HG02884 (cell line): ENCODE measurements at regions not wholly inside any gene's neighbourhood (a gene's known extent, or its start where the extent isn't known, plus 50 kb on each side); places are given as distances from the start of the nearest gene placed in this dataset.

ENCODE experiments used
- ATAC-seq: cut with Tn5 transposase; IDR thresholded peaks from one replicate; pipeline ENCODE4 v1.9.1; 2021; ENCODE audit warnings: mild to moderate bottlenecking, moderate library complexity; ENCODE audit not compliant: unreplicated experiment

DNA sequence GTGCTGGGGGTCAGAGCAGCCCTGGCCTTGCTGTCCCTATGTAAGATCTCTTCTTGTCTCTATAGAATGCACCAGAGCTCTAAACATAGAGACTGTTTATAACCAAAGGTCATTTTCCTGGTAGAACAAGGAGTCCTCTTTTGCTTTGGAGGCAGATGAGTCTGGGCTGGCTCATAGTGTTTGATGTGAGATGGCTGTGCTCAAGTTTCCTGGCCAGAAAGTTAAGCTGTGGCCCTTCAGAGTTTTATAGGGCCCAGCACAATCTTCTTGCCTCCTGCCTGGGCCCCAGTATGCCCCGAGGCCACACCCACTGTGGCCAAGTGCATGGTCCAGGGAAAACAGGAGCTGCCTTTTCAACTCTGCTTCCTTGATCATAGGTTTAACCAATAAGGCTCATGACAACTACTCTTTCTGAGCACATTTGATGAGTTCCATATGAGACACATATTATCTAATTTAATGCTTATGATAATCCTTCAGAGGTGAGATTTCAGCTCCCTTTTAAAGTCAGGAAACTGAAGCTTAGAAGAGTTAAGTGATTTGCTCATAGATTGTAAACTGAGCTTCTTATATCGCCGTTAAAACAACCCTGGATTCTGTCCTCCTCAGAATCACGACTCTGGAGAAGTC is 66.3 kb downstream of the MYCN start:
- ATAC-seq = no peak

DNA sequence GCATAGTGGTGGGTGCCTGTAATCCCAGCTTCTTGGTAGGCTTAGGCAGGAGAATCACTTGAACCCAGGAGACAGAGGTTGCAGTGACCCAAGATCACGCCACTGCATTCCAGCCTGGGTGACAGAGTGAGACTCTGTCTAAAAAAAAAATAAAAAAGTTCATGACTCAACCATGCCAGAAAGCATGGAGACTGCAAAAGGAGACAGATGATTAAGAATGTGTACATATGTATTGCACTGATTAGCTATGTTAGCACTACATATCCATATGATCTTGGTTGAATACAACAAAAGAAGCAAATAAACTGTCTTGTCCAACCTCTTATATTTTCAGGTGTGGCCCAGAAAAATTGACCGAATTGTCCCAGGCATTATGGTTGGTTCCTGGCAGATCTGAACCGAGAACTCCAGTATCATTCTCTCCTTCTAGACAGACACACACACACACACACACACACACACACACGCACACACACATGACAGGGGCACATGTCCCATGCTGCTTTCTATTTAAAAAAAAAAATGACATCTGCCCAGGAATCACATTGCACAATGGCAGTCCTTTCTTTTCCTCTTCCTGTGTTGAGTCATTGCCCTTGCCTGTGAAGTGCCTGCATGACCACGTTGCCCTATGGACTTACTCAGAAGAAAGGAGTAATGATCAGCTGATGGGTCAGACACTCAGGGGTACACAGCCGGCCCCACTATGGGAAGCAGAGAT is 65.6 kb downstream of the MYCN start:
- no peak for ATAC-seq

DNA sequence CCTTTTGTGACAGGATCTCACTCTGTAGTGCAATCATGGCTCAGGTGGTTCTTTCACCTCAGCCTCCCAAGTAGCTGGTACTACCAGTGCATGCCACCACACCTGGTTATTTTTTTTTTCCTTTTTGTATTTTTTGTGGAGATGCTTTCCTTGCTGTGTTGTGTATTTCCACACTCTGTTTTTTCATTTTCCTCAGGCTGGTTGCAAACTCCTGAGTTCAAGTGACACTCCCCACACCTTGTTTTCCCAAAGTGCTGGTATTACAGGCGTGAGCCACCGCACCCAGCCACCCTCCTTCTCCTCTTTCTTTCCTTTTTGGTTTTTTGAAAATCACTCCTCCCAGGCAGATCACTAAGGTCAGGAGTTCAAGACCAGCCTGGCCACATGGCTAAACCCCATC is 65.0 kb downstream of the MYCN start:
- no peak for ATAC-seq

DNA sequence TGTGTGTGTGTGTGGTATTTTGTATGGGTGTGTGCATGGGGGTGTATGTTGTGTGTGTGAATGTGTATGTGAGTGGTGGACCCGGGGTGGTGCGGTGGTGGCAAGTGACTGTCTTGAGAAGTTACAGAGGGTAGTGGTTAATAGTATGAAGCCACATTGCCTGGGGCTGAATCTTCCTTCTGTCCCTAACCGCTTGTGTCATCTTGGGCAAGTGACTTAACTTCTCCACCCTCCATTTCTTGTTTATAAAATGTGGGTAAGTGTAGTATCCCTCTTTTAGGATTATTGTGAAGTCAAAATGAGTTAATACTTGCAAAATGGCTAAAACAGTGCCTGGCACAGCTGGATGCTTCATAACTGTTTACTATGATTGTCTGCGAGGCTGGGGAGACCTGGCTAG is 63.5 kb downstream of the MYCN start:
- ATAC-seq = no peak

DNA sequence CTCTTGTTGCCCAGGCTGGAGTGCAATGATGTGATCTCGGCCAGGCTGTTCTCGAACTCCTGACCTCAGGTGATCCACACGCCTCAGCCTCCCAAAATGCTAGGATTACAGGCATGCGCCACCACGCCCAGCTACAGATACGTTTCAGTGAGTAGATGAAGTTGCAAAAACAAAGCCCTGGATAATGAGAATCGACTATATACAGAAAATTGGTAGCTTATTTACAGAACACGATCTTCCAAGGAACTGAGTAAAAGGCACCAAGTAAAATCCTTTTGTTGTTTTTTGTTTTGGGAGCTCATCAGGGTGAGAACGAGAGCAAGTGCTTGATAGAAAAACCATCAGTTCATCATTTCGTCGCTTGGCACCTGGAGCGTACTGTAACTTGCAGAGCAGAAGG is 62.8 kb downstream of the MYCN start:
- ATAC-seq = no peak

DNA sequence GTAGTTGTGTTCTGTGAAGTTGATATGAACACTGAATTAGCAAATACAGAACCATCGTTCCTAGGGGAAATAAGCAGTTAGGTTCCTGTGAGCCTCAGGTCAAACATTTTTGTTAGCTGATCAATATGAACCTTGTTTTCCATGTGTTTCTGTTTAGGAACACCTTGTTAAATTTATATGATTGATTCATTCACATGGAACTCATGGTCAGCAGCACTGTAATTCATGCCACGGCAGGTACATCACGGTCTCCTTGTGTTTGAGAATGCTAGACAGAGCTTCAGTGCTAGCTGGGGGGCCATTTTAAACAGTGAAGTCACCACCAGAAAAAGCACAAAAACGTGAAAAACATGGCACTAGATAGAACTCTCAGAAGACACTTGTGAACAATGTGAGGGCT is 62.2 kb downstream of the MYCN start:
- no peak for ATAC-seq

DNA sequence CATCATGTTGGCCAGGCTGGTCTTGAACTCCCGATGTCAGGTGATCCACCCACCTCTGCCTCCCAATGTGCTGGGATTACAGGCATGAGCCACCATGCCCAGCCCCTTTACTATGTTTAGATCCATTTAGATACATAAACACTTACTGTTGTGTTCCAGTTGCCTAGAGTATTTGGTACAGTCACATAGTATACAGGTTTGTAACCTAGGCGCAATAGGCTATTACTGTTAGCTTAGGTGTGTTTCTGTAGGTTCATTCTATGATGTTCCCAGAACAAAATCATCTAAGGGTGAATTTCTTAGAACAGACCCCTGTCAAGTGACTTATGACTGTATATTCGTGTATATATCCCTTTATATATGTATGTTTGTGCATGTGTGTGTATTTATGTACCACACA is 61.8 kb downstream of the MYCN start:
- ATAC-seq = no peak

DNA sequence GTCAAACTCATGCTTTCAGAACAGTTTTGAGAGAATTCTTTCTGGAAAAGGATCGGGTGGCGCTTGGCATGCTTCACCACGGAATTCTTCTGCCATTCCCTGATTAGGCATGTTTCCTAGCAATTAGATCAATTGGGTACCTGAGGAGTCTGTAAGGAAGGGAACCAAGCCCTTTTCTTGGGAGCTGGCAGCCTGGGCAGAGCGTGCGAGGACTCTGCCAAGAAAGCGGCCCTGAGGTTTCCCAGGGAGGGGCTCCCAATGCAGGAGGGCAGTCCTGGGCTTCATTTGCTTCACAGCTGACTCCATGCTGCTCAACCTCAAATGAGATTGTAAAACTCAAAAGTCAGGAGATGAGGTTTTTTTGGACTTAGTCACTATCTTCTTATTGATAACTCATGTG is 60.3 kb downstream of the MYCN start:
- ATAC-seq = no peak

DNA sequence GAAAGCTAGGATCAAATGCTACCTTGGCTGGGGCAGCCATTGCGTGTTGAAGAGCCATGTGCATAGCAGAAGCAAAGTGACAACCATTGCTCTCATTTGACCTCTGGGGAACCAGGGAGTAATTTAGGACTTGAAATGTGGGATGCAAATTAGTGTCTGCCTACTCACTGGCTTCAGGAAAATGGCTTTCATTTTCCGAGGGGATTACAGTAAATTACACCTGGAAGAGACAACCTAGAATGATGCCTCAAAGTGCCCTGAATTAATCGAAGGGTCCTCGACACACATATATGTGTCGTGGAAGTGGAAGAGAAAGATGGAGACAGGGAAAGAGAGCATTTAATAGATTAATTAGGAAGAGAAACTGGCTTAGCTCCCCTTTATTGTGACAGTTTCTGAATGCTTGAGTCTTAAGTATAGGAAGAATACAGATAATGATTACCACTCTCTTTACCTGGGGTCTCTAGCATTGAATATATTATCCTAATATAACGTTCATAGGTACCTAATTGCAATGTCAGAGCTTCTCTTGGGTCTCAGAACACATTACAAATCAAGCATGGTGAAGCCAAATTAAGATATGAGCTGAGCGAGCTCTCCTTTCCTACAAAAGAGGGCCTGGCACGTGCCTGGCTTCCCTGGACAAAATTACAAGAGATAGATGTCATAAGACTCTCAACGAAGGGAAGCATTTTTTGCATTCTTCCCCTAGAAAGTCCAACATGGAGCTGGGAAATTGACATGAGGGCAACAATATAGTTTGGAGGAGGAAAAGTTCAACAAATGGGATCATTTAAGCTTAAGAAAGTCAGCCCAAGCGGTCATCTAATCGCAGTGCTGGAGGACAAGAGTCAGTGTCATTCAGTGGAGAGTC is 59.5 kb downstream of the MYCN start:
- ATAC-seq = no peak

DNA sequence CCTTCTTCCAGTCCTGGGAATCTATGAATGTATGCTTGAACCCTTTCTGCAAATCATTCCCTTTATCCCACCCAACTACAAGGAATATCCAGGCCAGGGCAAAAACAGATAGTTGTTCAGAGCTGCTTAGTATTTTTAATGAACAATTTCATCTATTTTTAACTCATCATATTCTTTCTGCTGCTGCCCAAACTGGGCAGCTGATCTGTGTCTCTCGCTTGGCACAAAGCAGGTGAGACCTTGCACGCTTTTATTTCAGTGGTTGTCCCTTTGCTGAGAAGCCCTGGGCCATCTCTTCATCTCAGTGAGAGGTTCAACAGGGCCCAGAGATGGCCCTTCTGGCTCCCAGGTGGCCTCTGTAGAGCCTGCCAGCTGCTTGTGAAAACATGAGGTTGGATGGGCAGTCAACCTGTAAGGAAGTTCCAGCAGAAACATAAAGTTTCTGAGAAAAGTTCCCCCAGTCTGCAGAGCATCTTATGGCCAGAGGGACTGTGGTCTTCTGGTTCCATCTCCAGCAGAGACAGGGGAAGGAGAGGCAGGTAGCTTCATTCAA is 57.5 kb downstream of the MYCN start:
- no peak for ATAC-seq

DNA sequence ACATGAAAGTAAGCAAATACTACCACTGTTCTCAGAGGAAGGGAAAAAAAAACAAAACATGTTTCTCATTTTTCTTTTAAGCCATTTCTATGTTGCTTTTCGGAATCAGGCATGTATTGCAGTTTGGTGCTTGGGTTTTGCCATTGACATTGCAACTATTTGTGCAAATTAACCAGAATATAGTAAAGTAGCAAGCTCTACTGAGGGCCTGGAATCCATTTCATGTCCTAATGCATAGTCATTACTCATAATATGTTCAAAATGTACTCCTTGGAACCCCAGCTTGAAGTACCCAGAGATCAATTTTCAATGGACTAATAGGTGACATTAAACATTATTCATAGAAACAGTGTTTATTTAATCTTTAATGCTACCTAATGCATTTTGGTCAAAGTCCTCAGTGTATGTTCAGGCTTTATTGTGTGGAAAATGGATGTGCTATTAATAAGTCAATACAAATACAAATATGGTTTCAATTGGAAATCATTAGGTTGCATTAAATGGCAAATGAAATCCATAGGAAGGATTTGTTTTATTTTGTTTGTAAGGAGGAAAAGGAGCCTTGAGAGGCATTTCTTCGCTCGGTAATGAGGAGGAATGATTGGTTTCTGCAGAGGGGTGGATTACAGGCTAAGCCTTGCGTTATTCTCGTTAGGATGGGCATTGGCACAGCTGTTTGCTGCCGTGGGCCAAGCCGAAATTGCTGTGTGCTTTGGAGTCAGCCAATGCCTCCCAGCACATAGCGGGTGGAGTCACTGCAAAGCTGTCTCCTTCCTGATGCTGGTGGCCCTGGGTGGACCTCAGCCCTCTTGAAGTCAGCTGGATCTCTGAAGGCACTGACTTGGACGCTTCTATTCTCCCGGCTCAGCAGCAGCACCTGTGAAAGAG is 56.4 kb downstream of the MYCN start:
- no peak for ATAC-seq
